Nephron (organoid): ENCODE measurements at regions not wholly inside any gene's neighbourhood (a gene's known extent, or its start where the extent isn't known, plus 50 kb on each side); places are given as distances from the start of the nearest gene placed in this dataset.

Experiments
- H3K27ac Mint-ChIP-seq, 3 experiments: 2 replicates each; pipeline ENCODE4 v1.8.0; 2020; ENCODE audit warnings: mixed read lengths in 3 of 3, mild to moderate bottlenecking in 2 of 3, moderate library complexity in 1 of 3
- H3K27me3 Mint-ChIP-seq: 2 replicates; pipeline ENCODE4 v1.8.0; 2021; ENCODE audit warnings: low read depth, mild to moderate bottlenecking, moderate library complexity, mixed read lengths
- H3K36me3 Mint-ChIP-seq: 2 replicates; pipeline ENCODE4 v1.8.0; 2020; ENCODE audit warnings: low read depth, mixed read lengths
- H3K4me1 Mint-ChIP-seq: 2 replicates; pipeline ENCODE4 v1.8.0; 2020; ENCODE audit warnings: mixed read lengths
- H3K4me3 Mint-ChIP-seq, 3 experiments: 2 replicates each; pipeline ENCODE4 v1.8.0; 2020; ENCODE audit warnings: mild to moderate bottlenecking in 3 of 3, mixed read lengths in 3 of 3, moderate library complexity in 2 of 3
- H3K9me3 Mint-ChIP-seq: 2 replicates; pipeline ENCODE4 v1.8.0; 2020; ENCODE audit warnings: mixed read lengths
- CTCF ChIP-seq, 3 experiments: fragments of 200-600 bp; sonication (generic); IDR thresholded peaks; one replicate each; pipeline ENCODE4 v1.5.0; 2021; ENCODE audit warnings: antibody characterized with exemption in 3 of 3; ENCODE audit not compliant: unreplicated experiment in 3 of 3

DNA sequence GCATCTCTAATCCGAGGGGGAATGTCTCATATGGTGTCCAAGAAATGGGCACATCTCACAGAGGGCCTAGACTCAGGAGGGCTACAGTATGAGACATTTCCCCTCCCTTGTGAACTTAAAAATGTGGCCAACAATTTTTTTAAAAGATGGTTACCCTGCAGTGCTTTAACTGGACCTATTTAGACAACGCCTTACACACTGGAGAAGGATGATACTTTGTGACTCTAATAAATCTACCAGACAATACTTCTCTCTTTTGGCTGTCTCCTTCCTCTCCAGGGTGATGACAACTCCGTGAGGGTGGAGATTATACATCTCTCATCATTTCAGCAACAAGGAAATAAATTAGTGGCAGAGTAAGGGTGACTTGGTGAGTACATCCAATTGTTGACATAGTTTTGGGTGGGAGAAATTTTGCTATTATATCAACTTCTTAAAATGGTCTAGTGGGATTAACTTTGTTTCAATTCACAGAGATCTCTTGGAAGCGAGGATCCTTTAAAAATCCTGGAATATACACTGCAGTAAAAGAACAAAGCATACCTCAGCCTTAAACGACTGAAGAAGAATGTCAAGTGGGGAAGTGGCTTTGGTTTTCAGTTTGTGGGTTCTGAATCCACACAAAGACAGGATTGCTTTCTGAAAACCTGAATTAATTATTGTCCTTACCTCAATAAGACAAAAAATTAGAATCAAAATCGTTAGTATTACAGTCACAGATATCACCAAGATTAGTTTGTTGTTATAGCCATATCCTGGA is 89.8 kb downstream of the KPNA2 start:
- Mint-ChIP-seq H3K36me3 (peaks cover 63% of the 10 kb centered on the region), H3K4me1 (peaks cover 4% of the 10 kb centered on the region), H3K4me3 (no peak overlapping the region), H3K27ac (no peak overlapping the region), H3K9me3 (no peaks in the 10 kb centered on the region), H3K27me3 (no peaks in the 10 kb centered on the region)
- no peak for TF ChIP-seq CTCF (IDR thresholded peaks at IDR 0.05; ENCODE audit: unreplicated experiment in 3 of 3)

DNA sequence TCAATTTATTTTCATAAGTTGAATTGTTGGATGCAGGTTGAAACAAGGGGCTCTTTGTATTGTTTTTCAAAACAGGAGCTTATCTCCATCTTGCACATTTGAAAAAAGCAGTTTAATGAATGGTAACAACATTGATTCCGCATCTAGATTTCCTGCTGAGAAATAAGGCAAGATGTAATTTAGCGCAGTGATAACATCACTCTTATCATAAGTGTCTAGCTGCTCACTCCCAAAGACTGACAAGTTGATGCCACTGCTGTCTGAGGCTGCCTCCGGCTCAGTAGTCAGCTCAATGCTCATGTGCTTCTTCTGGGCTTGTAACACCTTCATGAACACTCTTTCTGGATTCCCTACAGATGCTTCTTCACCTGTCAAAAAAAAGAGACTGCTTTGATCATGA is 92.4 kb downstream of the KPNA2 start:
- no peaks in the 10 kb centered on the region for H3K9me3 Mint-ChIP-seq
- H3K27me3 Mint-ChIP-seq = no peaks in the 10 kb centered on the region
- H3K4me1 Mint-ChIP-seq = peaks cover 5% of the 10 kb centered on the region
- no peak for TF ChIP-seq CTCF (IDR thresholded peaks at IDR 0.05; ENCODE audit: unreplicated experiment in 3 of 3)
- peaks cover 48% of the 10 kb centered on the region for H3K36me3 Mint-ChIP-seq
- no peak overlapping the region for H3K4me3 Mint-ChIP-seq
- no peak overlapping the region for H3K27ac Mint-ChIP-seq

DNA sequence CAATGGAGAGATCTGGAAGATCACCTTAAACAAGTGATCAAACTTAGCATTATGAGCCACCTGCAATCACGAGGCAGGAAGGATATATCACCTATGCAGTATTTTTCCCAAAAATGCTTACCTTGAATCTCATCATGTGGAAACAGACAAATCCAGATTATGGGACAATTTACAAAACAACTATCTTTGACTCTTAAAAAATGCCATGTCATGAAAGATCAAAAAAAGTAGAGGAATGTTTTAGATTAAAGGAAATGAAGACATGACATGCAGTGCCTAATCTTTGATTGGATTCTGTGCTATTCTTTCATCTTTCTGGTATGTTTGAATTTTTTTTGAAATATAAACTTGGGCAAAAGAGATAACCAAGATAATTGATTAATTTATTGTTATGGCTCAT is 95.9 kb downstream of the KPNA2 start:
- H3K4me1 Mint-ChIP-seq = peaks cover 5% of the 10 kb centered on the region
- no peak overlapping the region for H3K27ac Mint-ChIP-seq
- no peak overlapping the region for H3K4me3 Mint-ChIP-seq
- TF ChIP-seq CTCF (IDR thresholded peaks at IDR 0.05; ENCODE audit: unreplicated experiment in 3 of 3) = no peak
- H3K27me3 Mint-ChIP-seq = no peaks in the 10 kb centered on the region
- H3K9me3 Mint-ChIP-seq = no peaks in the 10 kb centered on the region
- H3K36me3 Mint-ChIP-seq = peaks cover 31% of the 10 kb centered on the region

DNA sequence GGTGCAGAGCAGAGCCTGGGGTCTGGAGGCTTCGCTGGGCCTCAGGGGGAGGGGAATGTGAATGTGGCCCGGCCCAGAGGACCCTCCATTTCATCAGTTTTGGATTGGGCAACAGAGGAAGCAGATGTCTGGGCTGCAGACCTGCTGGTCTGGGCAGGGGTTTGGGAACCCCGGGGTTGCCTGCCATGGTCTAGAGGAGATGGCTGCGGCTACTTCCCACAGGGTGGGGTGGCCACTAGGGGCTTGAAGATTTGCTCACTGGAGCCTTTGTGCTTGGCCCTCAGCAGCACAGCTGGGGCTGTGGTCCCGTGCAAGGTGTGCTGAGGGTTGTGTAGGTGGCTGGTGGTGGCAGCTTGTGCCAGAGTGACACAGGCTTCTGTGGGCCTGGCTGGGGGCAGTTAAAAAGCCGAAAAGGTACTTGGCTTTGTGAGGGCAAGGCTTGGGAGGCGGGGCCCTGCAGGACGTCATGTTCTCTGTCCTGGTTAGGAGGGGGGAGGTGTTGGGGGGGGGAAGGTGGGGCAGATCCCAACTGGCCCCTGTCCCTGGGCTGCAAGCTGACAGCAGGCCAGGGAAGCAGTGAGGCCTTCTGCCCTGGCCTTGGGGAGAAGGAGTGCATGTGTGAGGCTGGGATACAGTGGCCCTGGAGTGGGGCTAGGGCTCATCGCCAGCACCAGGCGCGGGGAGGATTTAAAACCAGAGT is 98.0 kb downstream of the KPNA2 start:
- Mint-ChIP-seq H3K27me3 (no peaks in the 10 kb centered on the region), H3K4me1 (peaks cover 5% of the 10 kb centered on the region), H3K4me3 (no peak overlapping the region), H3K27ac (no peak overlapping the region), H3K9me3 (no peaks in the 10 kb centered on the region), H3K36me3 (peaks cover 21% of the 10 kb centered on the region)
- no peak for TF ChIP-seq CTCF (IDR thresholded peaks at IDR 0.05; ENCODE audit: unreplicated experiment in 3 of 3)

GRCh38 chr17:68134046-68134637 is 98.6 kb downstream of the KPNA2 start:
- peaks cover 5% of the 10 kb centered on the region for H3K4me1 Mint-ChIP-seq
- no peak overlapping the region for H3K27ac Mint-ChIP-seq
- H3K4me3 Mint-ChIP-seq = no peak overlapping the region
- no peaks in the 10 kb centered on the region for H3K9me3 Mint-ChIP-seq
- H3K36me3 Mint-ChIP-seq = peaks cover 15% of the 10 kb centered on the region
- H3K27me3 Mint-ChIP-seq = no peaks in the 10 kb centered on the region
- no peak for TF ChIP-seq CTCF (IDR thresholded peaks at IDR 0.05; ENCODE audit: unreplicated experiment in 3 of 3)
